H1 (cell line): ENCODE measurements at regions not wholly inside any gene's neighbourhood (a gene's known extent, or its start where the extent isn't known, plus 50 kb on each side); places are given as distances from the start of the nearest gene placed in this dataset.

Experiments
- ATF3 ChIP-seq: IDR thresholded peaks from 2 replicates; pipeline ENCODE4 v1.6.1; 2011; ENCODE audit warnings: low read depth, mild to moderate bottlenecking, low read length; ENCODE audit not compliant: insufficient read depth
- EZH2 ChIP-seq: fragments of 200-600 bp; sonication (generic); IDR thresholded peaks from 2 replicates; pipeline ENCODE4 v1.7.1; 2012; ENCODE audit warnings: low read depth, mild to moderate bottlenecking, moderate library complexity, low read length, inconsistent platforms; ENCODE audit not compliant: severe bottlenecking
- FOSL1 ChIP-seq: IDR thresholded peaks from 2 replicates; pipeline ENCODE4 v1.6.1; 2011; ENCODE audit warnings: mild to moderate bottlenecking, low read depth, low read length, moderate library complexity; ENCODE audit not compliant: insufficient read depth
- POLR2AphosphoS5 ChIP-seq: IDR thresholded peaks from 2 replicates; pipeline ENCODE4 v1.6.1; 2011; ENCODE audit warnings: low read depth, low read length
- SRF ChIP-seq: IDR thresholded peaks from 2 replicates; pipeline ENCODE4 v1.6.1; 2011; ENCODE audit warnings: mild to moderate bottlenecking, low read depth, low read length, moderate library complexity
- YY1 ChIP-seq: IDR thresholded peaks from 2 replicates; pipeline ENCODE4 v1.6.1; 2011; ENCODE audit warnings: low read depth, mild to moderate bottlenecking, low read length
- TF ChIP-seq, protein P1 (sequence below), 3 experiments: IDR thresholded peaks; 1 replicate in 2 of 3; 2 replicates in 1 of 3; pipeline versions ENCODE4 v1.5.1 to v1.6.1; 2011; ENCODE audit warnings: low read length in 3 of 3, mild to moderate bottlenecking in 3 of 3, inconsistent platforms in 2 of 3, low read depth in 1 of 3, moderate library complexity in 1 of 3; ENCODE audit not compliant: insufficient read depth in 1 of 3; ENCODE audit errors: control extremely low read depth in 1 of 3

DNA sequence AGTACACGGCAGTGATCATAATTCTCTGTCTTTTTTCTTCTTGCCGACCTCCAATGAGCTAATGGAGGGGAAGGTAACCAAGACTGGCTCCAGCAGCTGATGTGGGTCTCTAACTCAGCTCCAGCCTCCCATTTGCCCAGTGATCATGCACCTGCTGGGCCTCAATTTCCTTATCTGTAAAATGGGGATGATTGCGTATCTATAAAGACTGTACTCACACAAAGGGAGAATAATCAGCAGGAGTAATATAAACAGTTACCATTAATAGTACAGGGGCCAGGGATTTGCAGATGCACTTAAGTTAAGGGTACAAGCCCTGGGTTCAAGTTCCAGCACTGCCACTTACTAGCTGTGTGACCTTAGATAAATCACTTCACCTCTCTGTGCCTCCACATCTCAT lies 204.9 kb upstream of the LHX5 start:
- TF ChIP-seq, protein P1, sequence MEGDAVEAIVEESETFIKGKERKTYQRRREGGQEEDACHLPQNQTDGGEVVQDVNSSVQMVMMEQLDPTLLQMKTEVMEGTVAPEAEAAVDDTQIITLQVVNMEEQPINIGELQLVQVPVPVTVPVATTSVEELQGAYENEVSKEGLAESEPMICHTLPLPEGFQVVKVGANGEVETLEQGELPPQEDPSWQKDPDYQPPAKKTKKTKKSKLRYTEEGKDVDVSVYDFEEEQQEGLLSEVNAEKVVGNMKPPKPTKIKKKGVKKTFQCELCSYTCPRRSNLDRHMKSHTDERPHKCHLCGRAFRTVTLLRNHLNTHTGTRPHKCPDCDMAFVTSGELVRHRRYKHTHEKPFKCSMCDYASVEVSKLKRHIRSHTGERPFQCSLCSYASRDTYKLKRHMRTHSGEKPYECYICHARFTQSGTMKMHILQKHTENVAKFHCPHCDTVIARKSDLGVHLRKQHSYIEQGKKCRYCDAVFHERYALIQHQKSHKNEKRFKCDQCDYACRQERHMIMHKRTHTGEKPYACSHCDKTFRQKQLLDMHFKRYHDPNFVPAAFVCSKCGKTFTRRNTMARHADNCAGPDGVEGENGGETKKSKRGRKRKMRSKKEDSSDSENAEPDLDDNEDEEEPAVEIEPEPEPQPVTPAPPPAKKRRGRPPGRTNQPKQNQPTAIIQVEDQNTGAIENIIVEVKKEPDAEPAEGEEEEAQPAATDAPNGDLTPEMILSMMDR (IDR thresholded peaks at IDR 0.05; ENCODE audit: control extremely low read depth in 1 of 3, insufficient read depth in 1 of 3, low read depth in 1 of 3, low read length in 3 of 3): no peak
- TF ChIP-seq YY1 (no peak), FOSL1 (no peak), POLR2AphosphoS5 (no peak), ATF3 (no peak), SRF (no peak), EZH2 (no peak)
